Mesendoderm (in vitro differentiated cells): ENCODE measurements at regions not wholly inside any gene's neighbourhood (a gene's known extent, or its start where the extent isn't known, plus 50 kb on each side); places are given as distances from the start of the nearest gene placed in this dataset.

Experiments used
- DNase-seq: peaks from one replicate; pipeline ENCODE4 v3.0.0; 2013
- H2AK5ac ChIP-seq: 2 replicates; pipeline ENCODE4 v1.6.1; 2013; ENCODE audit warnings: low read length, inconsistent platforms
- H2BK120ac ChIP-seq: 2 replicates; pipeline ENCODE4 v1.6.1; 2013; ENCODE audit warnings: low read depth, mild to moderate bottlenecking, low read length, moderate library complexity, mixed read lengths
- H2BK15ac ChIP-seq: replicated peaks from 2 replicates; pipeline ENCODE4 v1.6.1; 2013; ENCODE audit warnings: low read depth, mild to moderate bottlenecking, moderate library complexity
- H2BK5ac ChIP-seq: 2 replicates; pipeline ENCODE4 v1.6.1; 2013; ENCODE audit warnings: low read length, inconsistent platforms
- H3K18ac ChIP-seq: 2 replicates; pipeline ENCODE4 v1.6.1; 2013; ENCODE audit warnings: mild to moderate bottlenecking, low read length, mixed read lengths
- H3K23ac ChIP-seq: one replicate; pipeline ENCODE4 v1.6.1; 2013; ENCODE audit warnings: low read length
- H3K27ac ChIP-seq: 2 replicates; pipeline ENCODE4 v1.5.1; 2013; ENCODE audit warnings: low read depth, mild to moderate bottlenecking, inconsistent platforms, low read length, moderate library complexity
- H3K27me3 ChIP-seq: 2 replicates; pipeline ENCODE4 v1.6.1; 2013; ENCODE audit warnings: low read length, control low read depth, mild to moderate bottlenecking, inconsistent platforms; ENCODE audit not compliant: insufficient read depth, poor library complexity
- H3K36me3 ChIP-seq: 2 replicates; pipeline ENCODE4 v1.6.1; 2013; ENCODE audit warnings: low read length, inconsistent platforms; ENCODE audit not compliant: control insufficient read depth, insufficient read depth
- H3K4ac ChIP-seq: one replicate; pipeline ENCODE4 v1.6.1; 2013; ENCODE audit warnings: low read depth, mild to moderate bottlenecking, low read length, moderate library complexity
- H3K4me1 ChIP-seq: 2 replicates; pipeline ENCODE4 v1.6.1; 2013; ENCODE audit warnings: low read depth, low read length, inconsistent platforms; ENCODE audit not compliant: control insufficient read depth
- H3K4me2 ChIP-seq: 2 replicates; pipeline ENCODE4 v1.6.1; 2013; ENCODE audit warnings: low read length
- H3K4me3 ChIP-seq: 2 replicates; pipeline ENCODE4 v1.5.1; 2013; ENCODE audit warnings: mild to moderate bottlenecking, low read length
- H3K56ac ChIP-seq: one replicate; pipeline ENCODE4 v1.6.1; 2013; ENCODE audit warnings: low read length
- H3K79me1 ChIP-seq: 2 replicates; pipeline ENCODE4 v1.6.1; 2013; ENCODE audit warnings: low read length, inconsistent platforms
- H3K79me2 ChIP-seq: 2 replicates; pipeline ENCODE4 v1.6.1; 2013; ENCODE audit warnings: mild to moderate bottlenecking, low read length; ENCODE audit not compliant: control insufficient read depth, insufficient read depth
- H3K9ac ChIP-seq: 2 replicates; pipeline ENCODE4 v1.6.1; 2013; ENCODE audit warnings: low read length, inconsistent platforms
- H4K5ac ChIP-seq: one replicate; pipeline ENCODE4 v1.6.1; 2013; ENCODE audit warnings: low read length
- H4K8ac ChIP-seq: one replicate; pipeline ENCODE4 v1.6.1; 2013; ENCODE audit warnings: low read depth, mild to moderate bottlenecking, control low read depth, low read length, moderate library complexity
- WGBS: extraction: QIAGEN DNeasy Blood & Tissue Kit; methylation state at CpG from one replicate; pipeline ENCODE4 v1.1.7; 2013; ENCODE audit warnings: low lambda C conversion rate, missing lambda C conversion rate; ENCODE audit not compliant: insufficient coverage; ENCODE audit errors: extremely low coverage; 5-methylcytosine and 5-hydroxymethylcytosine counted together

DNA sequence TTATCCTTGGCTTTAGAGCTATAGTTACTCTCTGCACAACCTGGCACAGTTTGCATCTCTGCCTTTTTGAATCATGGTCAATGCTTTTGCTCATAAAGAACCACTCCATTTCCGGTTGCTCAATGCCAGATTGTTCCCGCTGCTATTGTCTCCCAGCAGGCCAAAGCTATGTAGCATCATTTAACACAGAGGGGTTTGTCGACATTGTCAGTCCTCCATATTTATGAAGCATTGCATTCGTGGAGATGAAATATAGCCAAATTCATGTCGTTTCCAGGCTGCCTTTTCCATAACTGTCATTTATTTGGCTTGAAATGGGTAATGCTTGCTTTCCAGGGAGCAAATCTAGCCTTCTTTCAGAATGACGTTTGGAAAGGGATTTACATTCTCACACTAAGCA is 598.8 kb downstream of the EPHA7 start:
- no peak overlapping the region for H3K4ac ChIP-seq
- no peaks in the 10 kb centered on the region for H3K27me3 ChIP-seq
- H3K18ac ChIP-seq, result no peak overlapping the region
- H2AK5ac ChIP-seq, result no peak overlapping the region
- no peak overlapping the region for H3K4me2 ChIP-seq
- no peaks in the 10 kb centered on the region for H3K79me2 ChIP-seq
- no peak overlapping the region for H3K4me3 ChIP-seq
- no peak overlapping the region for H4K8ac ChIP-seq
- no peak overlapping the region for H3K23ac ChIP-seq
- H4K5ac ChIP-seq, result no peak overlapping the region
- WGBS, result no CpG with 5 or more reads among the region's 6 CpGs
- no peak overlapping the region for H3K9ac ChIP-seq
- no peak overlapping the region for H3K56ac ChIP-seq
- H2BK120ac ChIP-seq, result no peak overlapping the region
- no peak for DNase-seq
- H2BK15ac ChIP-seq, result no peak overlapping the region
- H3K27ac ChIP-seq, result no peak overlapping the region
- no peaks in the 10 kb centered on the region for H3K36me3 ChIP-seq
- no peak overlapping the region for H2BK5ac ChIP-seq
- no peaks in the 10 kb centered on the region for H3K4me1 ChIP-seq
- H3K79me1 ChIP-seq, result no peaks in the 10 kb centered on the region

DNA sequence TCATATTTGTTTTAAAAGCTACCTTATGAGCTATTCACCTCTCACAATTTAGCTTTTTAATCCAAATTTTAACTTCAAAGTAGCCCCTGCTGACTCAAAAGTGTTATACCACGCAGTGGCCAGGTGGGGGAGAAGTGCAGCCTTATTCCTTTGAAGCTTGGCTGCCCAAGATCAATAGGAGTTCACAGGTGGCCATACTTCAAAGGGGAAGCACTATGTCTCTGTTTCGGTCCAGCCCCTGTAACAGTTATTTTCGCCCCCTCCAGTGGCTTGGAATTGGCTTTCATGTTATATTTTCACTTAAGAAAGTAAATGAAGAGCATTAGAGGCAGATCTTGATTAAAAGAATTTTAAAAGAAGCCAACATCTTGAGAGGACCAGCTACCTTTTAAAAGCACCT is 608.4 kb downstream of the EPHA7 start:
- H3K4me3 ChIP-seq, result no peak overlapping the region
- H3K27me3 ChIP-seq, result no peaks in the 10 kb centered on the region
- no peak overlapping the region for H3K27ac ChIP-seq
- no peak overlapping the region for H3K18ac ChIP-seq
- no peaks in the 10 kb centered on the region for H3K4me1 ChIP-seq
- no peak overlapping the region for H3K9ac ChIP-seq
- no peaks in the 10 kb centered on the region for H3K79me1 ChIP-seq
- no peak overlapping the region for H3K4ac ChIP-seq
- no peaks in the 10 kb centered on the region for H3K79me2 ChIP-seq
- H3K56ac ChIP-seq, result no peak overlapping the region
- DNase-seq, result peak; percentile 78
- no peak overlapping the region for H2BK120ac ChIP-seq
- no peak overlapping the region for H2BK5ac ChIP-seq
- H2BK15ac ChIP-seq, result no peak overlapping the region
- no peak overlapping the region for H3K23ac ChIP-seq
- no peak overlapping the region for H3K4me2 ChIP-seq
- H4K5ac ChIP-seq, result no peak overlapping the region
- H3K36me3 ChIP-seq, result no peaks in the 10 kb centered on the region
- no peak overlapping the region for H2AK5ac ChIP-seq
- no CpG with 5 or more reads among the region's 3 CpGs for WGBS
- no peak overlapping the region for H4K8ac ChIP-seq

DNA sequence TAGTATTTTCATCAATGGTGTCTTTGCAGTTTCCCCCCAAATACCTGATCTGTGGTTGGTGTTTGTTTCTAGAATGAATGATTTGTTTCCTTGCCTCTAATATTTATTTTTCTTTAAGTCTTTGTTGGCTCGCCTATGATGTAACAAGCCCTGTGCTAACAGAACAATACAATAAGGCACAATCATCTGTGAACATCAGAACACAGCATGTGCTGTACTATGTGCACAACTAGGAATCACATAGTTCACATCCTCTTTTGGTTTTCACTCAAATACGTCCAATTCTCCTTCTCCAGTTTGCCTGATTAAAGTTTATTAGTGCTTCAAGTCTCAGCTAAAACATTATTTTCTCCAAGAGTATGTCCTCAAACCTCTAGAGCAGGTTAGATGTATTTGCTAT is 613.1 kb downstream of the EPHA7 start:
- no peak for DNase-seq
- no peak overlapping the region for H2BK5ac ChIP-seq
- H2BK120ac ChIP-seq, result no peak overlapping the region
- no peak overlapping the region for H2BK15ac ChIP-seq
- H3K4ac ChIP-seq, result no peak overlapping the region
- no peak overlapping the region for H3K4me3 ChIP-seq
- no CpG with 5 or more reads among the region's 2 CpGs for WGBS
- H3K18ac ChIP-seq, result no peak overlapping the region
- no peak overlapping the region for H3K27ac ChIP-seq
- H2AK5ac ChIP-seq, result no peak overlapping the region
- no peak overlapping the region for H3K23ac ChIP-seq
- H3K9ac ChIP-seq, result no peak overlapping the region
- no peaks in the 10 kb centered on the region for H3K79me2 ChIP-seq
- H4K5ac ChIP-seq, result no peak overlapping the region
- H3K4me2 ChIP-seq, result no peak overlapping the region
- H3K36me3 ChIP-seq, result no peaks in the 10 kb centered on the region
- no peak overlapping the region for H4K8ac ChIP-seq
- no peaks in the 10 kb centered on the region for H3K4me1 ChIP-seq
- no peak overlapping the region for H3K56ac ChIP-seq
- no peaks in the 10 kb centered on the region for H3K79me1 ChIP-seq
- H3K27me3 ChIP-seq, result no peaks in the 10 kb centered on the region

DNA sequence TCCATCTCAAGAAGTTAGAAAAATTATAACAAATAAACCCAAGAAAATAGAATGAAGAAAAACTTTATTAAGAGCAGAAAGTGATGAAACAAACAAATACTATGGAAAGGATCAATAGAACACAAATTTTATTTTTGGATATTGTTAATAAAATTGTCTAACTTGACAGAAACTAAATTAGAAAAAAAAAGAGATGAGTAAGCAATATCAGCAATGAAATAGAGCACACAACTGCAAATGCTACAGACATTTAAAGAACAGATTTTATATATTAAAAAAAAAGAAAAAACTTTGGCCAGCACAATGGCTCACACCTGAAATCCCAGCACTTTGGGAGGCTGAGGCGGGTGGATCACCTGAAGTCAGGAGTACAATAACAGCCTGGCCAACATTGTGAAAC is 628.0 kb downstream of the EPHA7 start:
- Histone ChIP-seq H3K27ac (no peak overlapping the region), H3K27me3 (no peaks in the 10 kb centered on the region), H3K36me3 (no peaks in the 10 kb centered on the region), H3K4me2 (no peak overlapping the region), H2BK5ac (no peak overlapping the region), H3K4me1 (no peaks in the 10 kb centered on the region), H2BK120ac (no peak overlapping the region), H3K18ac (no peak overlapping the region), H3K4me3 (no peak overlapping the region), H2AK5ac (no peak overlapping the region), H4K5ac (no peak overlapping the region), H4K8ac (no peak overlapping the region), H3K9ac (no peak overlapping the region), H3K79me1 (no peaks in the 10 kb centered on the region), H3K79me2 (no peaks in the 10 kb centered on the region), H2BK15ac (no peak overlapping the region), H3K4ac (no peak overlapping the region), H3K23ac (no peak overlapping the region), H3K56ac (no peak overlapping the region)
- no CpG with 5 or more reads among the region's 1 CpG for WGBS
- no peak for DNase-seq

DNA sequence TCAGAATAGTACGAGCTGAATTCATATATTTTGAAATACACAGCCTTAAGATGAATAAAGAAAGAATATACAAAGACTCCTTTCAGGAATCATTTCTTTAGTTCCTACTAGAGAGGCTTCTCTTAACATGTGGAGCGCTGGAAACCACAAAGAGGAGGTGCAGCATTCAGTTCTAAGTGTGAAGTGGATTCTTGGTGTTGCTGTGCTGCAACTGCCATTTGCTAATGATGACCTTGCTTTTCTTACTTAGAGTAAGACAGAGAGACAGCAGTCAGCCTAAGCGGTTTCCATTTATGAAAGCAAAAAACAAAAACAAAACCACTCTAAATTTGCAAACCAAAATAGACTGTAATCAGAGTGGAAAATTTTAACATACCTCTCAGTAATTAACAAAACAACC is 629.0 kb downstream of the EPHA7 start:
- Histone ChIP-seq H3K4me3 (no peak overlapping the region), H3K56ac (no peak overlapping the region), H3K27me3 (no peaks in the 10 kb centered on the region), H2BK120ac (no peak overlapping the region), H3K79me2 (no peaks in the 10 kb centered on the region), H4K5ac (no peak overlapping the region), H3K36me3 (no peaks in the 10 kb centered on the region), H3K9ac (no peak overlapping the region), H4K8ac (no peak overlapping the region), H3K4me2 (no peak overlapping the region), H2BK5ac (no peak overlapping the region), H3K18ac (no peak overlapping the region), H3K23ac (no peak overlapping the region), H3K27ac (no peak overlapping the region), H3K79me1 (no peaks in the 10 kb centered on the region), H2BK15ac (no peak overlapping the region), H2AK5ac (no peak overlapping the region), H3K4ac (no peak overlapping the region), H3K4me1 (no peaks in the 10 kb centered on the region)
- WGBS, result no CpG with 5 or more reads among the region's 3 CpGs
- DNase-seq, result peak; percentile 20

DNA sequence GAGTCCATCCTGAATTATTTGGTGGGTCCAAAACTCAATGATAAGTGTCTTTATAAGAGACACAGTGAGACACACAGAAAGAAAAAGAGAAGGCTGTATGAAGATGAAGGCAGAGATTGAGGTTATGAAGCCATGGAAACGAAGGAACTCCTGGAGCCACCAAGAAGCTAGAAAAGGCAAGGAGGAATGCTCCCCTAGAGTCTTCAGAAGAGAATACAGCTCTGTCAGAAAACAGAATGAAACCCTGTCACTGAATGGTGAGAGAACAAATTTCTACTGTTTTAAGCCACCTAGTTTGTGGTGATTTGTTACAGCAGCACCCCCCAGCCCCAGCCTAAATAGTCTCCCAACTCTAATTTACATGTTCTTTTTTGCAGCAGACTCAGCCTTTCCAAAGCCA is 635.1 kb downstream of the EPHA7 start:
- H3K56ac ChIP-seq, result no peak overlapping the region
- no peaks in the 10 kb centered on the region for H3K4me1 ChIP-seq
- no peak overlapping the region for H4K8ac ChIP-seq
- no peak overlapping the region for H2BK120ac ChIP-seq
- H3K18ac ChIP-seq, result no peak overlapping the region
- H3K36me3 ChIP-seq, result no peaks in the 10 kb centered on the region
- H3K27me3 ChIP-seq, result no peaks in the 10 kb centered on the region
- H2BK5ac ChIP-seq, result no peak overlapping the region
- H3K4me2 ChIP-seq, result no peak overlapping the region
- H3K4ac ChIP-seq, result no peak overlapping the region
- H3K23ac ChIP-seq, result no peak overlapping the region
- peak; percentile 10 for DNase-seq
- no peak overlapping the region for H2BK15ac ChIP-seq
- no peaks in the 10 kb centered on the region for H3K79me1 ChIP-seq
- no peak overlapping the region for H3K9ac ChIP-seq
- no peak overlapping the region for H4K5ac ChIP-seq
- no CpG with 5 or more reads among the region's 1 CpG for WGBS
- H3K79me2 ChIP-seq, result no peaks in the 10 kb centered on the region
- no peak overlapping the region for H3K27ac ChIP-seq
- H2AK5ac ChIP-seq, result no peak overlapping the region
- no peak overlapping the region for H3K4me3 ChIP-seq
